Right lobe of liver (tissue), 4 donors: ENCODE measurements at regions not wholly inside any gene's neighbourhood (a gene's known extent, or its start where the extent isn't known, plus 50 kb on each side); places are given as distances from the start of the nearest gene placed in this dataset.

Experiments used
- CTCF ChIP-seq, 4 donors: fragments of 200-600 bp in 3 of 4; fragments of 450-650 bp in 1 of 4; IDR thresholded peaks; one replicate each; pipeline versions ENCODE4 v1.5.1 to v1.8.0; 2016 to 2022; ENCODE audit warnings: antibody characterized with exemption in 4 of 4, mild to moderate bottlenecking in 2 of 4
- POLR2A ChIP-seq: fragments of 450-650 bp; IDR thresholded peaks from one replicate; pipeline ENCODE4 v1.6.1; 2017; ENCODE audit warnings: antibody characterized with exemption, mild to moderate bottlenecking
- donor health status: DM: no; HTN: no; CAD: no.
- donor health status: DM: no; HTN: no; CAD: no.
- donor health status: DM: no; HTN: yes; CAD: no.

DNA sequence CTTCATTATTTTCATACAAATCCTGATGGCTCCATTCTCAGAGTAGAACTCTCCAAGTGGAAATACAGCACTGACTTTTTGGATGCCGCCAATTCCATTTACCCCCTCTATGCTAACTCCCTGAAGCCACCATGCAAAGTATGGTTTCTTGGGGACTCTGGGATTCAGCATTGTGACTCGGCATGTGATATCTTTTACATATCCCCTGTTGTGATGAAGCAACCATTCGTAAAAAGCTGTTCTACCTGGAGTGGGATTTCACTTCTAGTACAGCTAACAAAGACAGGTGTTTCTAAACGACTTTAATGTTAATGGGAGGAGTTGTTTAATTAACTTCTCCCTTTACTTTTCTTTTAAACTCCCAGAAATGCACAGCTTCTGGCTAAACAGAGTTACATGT lies 533.5 kb downstream of the RBFOX1 start:
- TF ChIP-seq CTCF (IDR thresholded peaks at IDR 0.05) = no peak
- TF ChIP-seq POLR2A = no peak
